H1 (cell line): ENCODE measurements at regions not wholly inside any gene's neighbourhood (a gene's known extent, or its start where the extent isn't known, plus 50 kb on each side); places are given as distances from the start of the nearest gene placed in this dataset.

Experiments used
- CTCF ChIA-PET: fragments of 300-600 bp; sonication (Branson Sonifier 250); formaldehyde crosslinking; loops from one replicate; lab custom pipeline; 2021; ENCODE audit not compliant: partially characterized antibody; lab: Charles Lee
- POLR2A ChIA-PET: fragments of 300-600 bp; sonication (Branson Sonifier 250); formaldehyde crosslinking; loops from one replicate; lab custom pipeline; 2021; ENCODE audit warnings: inconsistent platforms; ENCODE audit not compliant: partially characterized antibody; lab: Charles Lee
- DNase-seq, 2 experiments: peaks; one replicate each; pipeline versions ENCODE4 v3.0.0 to v3.0.0-alpha.2; 2010 to 2022; ENCODE audit warnings: low spot score in 2 of 2, low read depth in 1 of 2, mixed read lengths in 1 of 2
- FAIRE-seq: peaks from 2 replicates; lab custom pipeline; 2011; peaks lifted over from hg19 to GRCh38; lab: Jason Lieb, UNC
- H2AFZ ChIP-seq: 2 replicates; pipeline ENCODE4 v1.8.1; 2012; ENCODE audit warnings: low read length, inconsistent platforms
- H2AK5ac ChIP-seq: 2 replicates; pipeline ENCODE4 v1.6.1; 2013; ENCODE audit warnings: low read depth, low read length
- H2BK120ac ChIP-seq: replicated peaks from 2 replicates; pipeline ENCODE3; 2013; ENCODE audit warnings: low read depth, low read length, inconsistent platforms
- H2BK12ac ChIP-seq: 2 replicates; pipeline ENCODE4 v1.6.1; 2013; ENCODE audit warnings: low read depth, low read length
- H2BK15ac ChIP-seq: 2 replicates; pipeline ENCODE4 v1.6.1; 2013; ENCODE audit warnings: low read length
- H2BK20ac ChIP-seq: 2 replicates; pipeline ENCODE4 v1.6.1; 2013; ENCODE audit warnings: low read length
- H2BK5ac ChIP-seq: 2 replicates; pipeline ENCODE4 v1.6.1; 2013; ENCODE audit warnings: low read depth, low read length
- H3K14ac ChIP-seq: 2 replicates; pipeline ENCODE4 v1.6.1; 2013; ENCODE audit warnings: inconsistent platforms; ENCODE audit not compliant: insufficient read length
- H3K18ac ChIP-seq: 2 replicates; pipeline ENCODE4 v1.6.1; 2013; ENCODE audit warnings: low read length; ENCODE audit errors: extremely low read depth
- H3K23ac ChIP-seq: 2 replicates; pipeline ENCODE4 v1.6.1; 2013; ENCODE audit warnings: inconsistent platforms; ENCODE audit not compliant: insufficient read length
- H3K23me2 ChIP-seq: 2 replicates; pipeline ENCODE4 v1.6.1; 2013; ENCODE audit warnings: low read depth, low read length
- H3K27ac ChIP-seq: 2 replicates; pipeline ENCODE4 v1.6.1; 2011; ENCODE audit warnings: low read depth, low read length, inconsistent platforms
- H3K27me3 ChIP-seq, 4 experiments: replicated peaks in 1 of 4; 1 replicate in 1 of 4; 2 replicates in 3 of 4; pipeline versions ENCODE4 v1.6.1 to v1.8.1; 2011 to 2013; ENCODE audit warnings: low read length in 3 of 4, mild to moderate bottlenecking in 3 of 4, inconsistent platforms in 2 of 4, mixed read lengths in 2 of 4, moderate library complexity in 1 of 4; ENCODE audit not compliant: control insufficient read depth in 3 of 4, insufficient read depth in 3 of 4; ENCODE audit errors: extremely low read depth in 1 of 4
- H3K36me3 ChIP-seq, 4 experiments: 2 replicates each; pipeline versions ENCODE4 v1.6.1 to v1.8.1; 2011 to 2013; ENCODE audit warnings: mild to moderate bottlenecking in 4 of 4, low read length in 3 of 4, moderate library complexity in 2 of 4, control low read depth in 1 of 4, inconsistent platforms in 1 of 4; ENCODE audit not compliant: insufficient read depth in 4 of 4, control insufficient read depth in 2 of 4
- H3K4ac ChIP-seq: replicated peaks from 2 replicates; pipeline ENCODE3; 2013; ENCODE audit warnings: low read length, low read depth, mixed read lengths, inconsistent platforms; ENCODE audit not compliant: insufficient read length
- H3K4me1 ChIP-seq, 4 experiments: replicated peaks in 1 of 4; 1 replicate in 1 of 4; 2 replicates in 3 of 4; pipeline versions ENCODE4 v1.6.1 to v1.8.1; 2011 to 2013; ENCODE audit warnings: low read length in 3 of 4, inconsistent platforms in 2 of 4, mixed read lengths in 1 of 4; ENCODE audit not compliant: insufficient read depth in 4 of 4, control insufficient read depth in 3 of 4
- H3K4me2 ChIP-seq, 2 experiments: 2 replicates each; pipeline versions ENCODE4 v1.6.1 to v1.8.1; 2011 to 2013; ENCODE audit warnings: low read depth in 2 of 2, low read length in 2 of 2, control low read depth in 1 of 2, inconsistent platforms in 1 of 2, mild to moderate bottlenecking in 1 of 2; ENCODE audit not compliant: insufficient read depth in 1 of 2
- H3K4me3 ChIP-seq, 4 experiments: fragments of 200-600, 300-600 bp in 1 of 4; sonication (generic), shearing (Covaris generic), sonication (Bioruptor Twin) in 1 of 4; 2 replicates each; pipeline versions ENCODE4 v1.5.1 to v1.8.1; 2011 to 2016; ENCODE audit warnings: low read length in 4 of 4, low read depth in 3 of 4, control low read depth in 2 of 4, inconsistent platforms in 2 of 4, mild to moderate bottlenecking in 2 of 4, mixed read lengths in 1 of 4, moderate library complexity in 1 of 4; ENCODE audit not compliant: insufficient read depth in 2 of 4; ENCODE audit errors: extremely low read depth in 1 of 4
- H3K56ac ChIP-seq: replicated peaks from 2 replicates; pipeline ENCODE3; 2013; ENCODE audit warnings: low read depth, mild to moderate bottlenecking, mixed read lengths, low read length, inconsistent platforms; ENCODE audit not compliant: insufficient read length
- H3K79me1 ChIP-seq: 2 replicates; pipeline ENCODE4 v1.6.1; 2013; ENCODE audit warnings: low read depth, low read length, control low read depth
- H3K79me2 ChIP-seq, 2 experiments: 2 replicates each; pipeline versions ENCODE4 v1.6.1 to v1.8.1; 2012 to 2013; ENCODE audit warnings: low read length in 2 of 2, mild to moderate bottlenecking in 2 of 2, inconsistent platforms in 1 of 2; ENCODE audit not compliant: insufficient read depth in 2 of 2, control insufficient read depth in 1 of 2
- H3K9ac ChIP-seq, 4 experiments: replicated peaks in 1 of 4; 1 replicate in 1 of 4; 2 replicates in 3 of 4; pipeline versions ENCODE4 v1.6.1 to v1.8.1; 2011 to 2013; ENCODE audit warnings: low read depth in 3 of 4, low read length in 3 of 4, control low read depth in 2 of 4, mild to moderate bottlenecking in 2 of 4, moderate library complexity in 2 of 4, inconsistent platforms in 1 of 4; ENCODE audit errors: extremely low read depth in 1 of 4
- H3K9me3 ChIP-seq, 2 experiments: 2 replicates each; pipeline versions ENCODE4 v1.6.1 to v1.8.1; 2012 to 2013; ENCODE audit warnings: mild to moderate bottlenecking in 2 of 2, moderate library complexity in 2 of 2, control low read depth in 1 of 2, inconsistent platforms in 1 of 2, low read depth in 1 of 2, low read length in 1 of 2, mixed read lengths in 1 of 2; ENCODE audit not compliant: insufficient read depth in 2 of 2
- H4K20me1 ChIP-seq, 2 experiments: replicated peaks in 1 of 2; 2 replicates each; pipeline versions ENCODE3 to v1.8.1; 2011 to 2013; ENCODE audit warnings: inconsistent platforms in 2 of 2, low read length in 2 of 2, mild to moderate bottlenecking in 1 of 2; ENCODE audit not compliant: insufficient read depth in 2 of 2, control insufficient read depth in 1 of 2
- H4K5ac ChIP-seq: 2 replicates; pipeline ENCODE4 v1.6.1; 2013; ENCODE audit warnings: low read length, low read depth, mixed read lengths, inconsistent platforms; ENCODE audit not compliant: insufficient read length
- H4K8ac ChIP-seq: 2 replicates; pipeline ENCODE4 v1.8.0; 2013; ENCODE audit warnings: mild to moderate bottlenecking, moderate library complexity, low read length, inconsistent platforms; ENCODE audit not compliant: insufficient read depth; ENCODE audit errors: extremely low read depth
- H4K91ac ChIP-seq: replicated peaks from 2 replicates; pipeline ENCODE3; 2013; ENCODE audit warnings: low read length, mixed read lengths, inconsistent platforms; ENCODE audit not compliant: insufficient read length
- HDAC6 ChIP-seq: IDR thresholded peaks from one replicate; pipeline ENCODE4 v1.7.1; 2012; ENCODE audit warnings: low read depth, mild to moderate bottlenecking, inconsistent platforms, low read length, moderate library complexity
- MAX ChIP-seq: IDR thresholded peaks from 2 replicates; pipeline ENCODE4 v1.6.1; 2012; ENCODE audit warnings: inconsistent platforms
- WGBS, 2 experiments: shearing (Covaris generic) in 1 of 2; methylation state at CpG; one replicate each; pipeline versions ENCODE4 v1.1.6 to v1.1.7; 2013 to 2015; ENCODE audit warnings: low lambda C conversion rate in 2 of 2, mixed read lengths in 2 of 2, inconsistent platforms in 1 of 2, low coverage in 1 of 2, missing lambda C conversion rate in 1 of 2; ENCODE audit not compliant: insufficient replicate concordance in 2 of 2, insufficient coverage in 1 of 2, insufficient read length in 1 of 2; ENCODE audit errors: extremely low coverage in 1 of 2, missing lambda C conversion rate in 1 of 2; 5-methylcytosine and 5-hydroxymethylcytosine counted together

GRCh38 chr7:12085516-12085915 is 125.6 kb upstream of the TMEM106B start:
- no peak overlapping the region for H2AK5ac ChIP-seq
- no peaks in the 10 kb centered on the region for H3K79me1 ChIP-seq
- H3K27ac ChIP-seq, result no peak overlapping the region
- H3K4me1 ChIP-seq, result peaks cover 0 to 5% (median 0%) of the 10 kb centered on the region in 4 experiments; a peak in 1 of 7 replicates
- ChIA-PET POLR2A (no interaction called here), CTCF (interaction anchor here (0.7 to 0.8 kb wide), 2 partner anchors 16 to 303 kb away, joined by 3 read pairs; no protein-coding TSS in a partner anchor)
- no peak overlapping the region for H2BK20ac ChIP-seq
- no peak overlapping the region for H4K5ac ChIP-seq
- DNase-seq (no peak), FAIRE-seq (no peak)
- no peaks in the 10 kb centered on the region for H3K36me3 ChIP-seq
- TF ChIP-seq HDAC6 (no peak), MAX (no peak)
- no peaks in the 10 kb centered on the region for H4K20me1 ChIP-seq
- no peak overlapping the region for H4K8ac ChIP-seq
- H3K23ac ChIP-seq, result no peak overlapping the region
- H2BK12ac ChIP-seq, result no peak overlapping the region
- no peak overlapping the region for H2BK120ac ChIP-seq
- no peak overlapping the region for H3K56ac ChIP-seq
- H3K4ac ChIP-seq, result no peak overlapping the region
- no peaks in the 10 kb centered on the region for H3K79me2 ChIP-seq
- 89% methylated on average over 1 of the region's 1 CpG; no CpG with 5 or more reads in 1 of the 2 experiments for WGBS, 2 experiments
- H3K4me2 ChIP-seq, result no peak overlapping the region
- no peak overlapping the region for H3K4me3 ChIP-seq
- H3K23me2 ChIP-seq, result no peaks in the 10 kb centered on the region
- H3K9me3 ChIP-seq, result no peaks in the 10 kb centered on the region
- no peak overlapping the region for H3K9ac ChIP-seq
- no peak overlapping the region for H2AFZ ChIP-seq
- H3K27me3 ChIP-seq, result no peaks in the 10 kb centered on the region
- no peak overlapping the region for H3K18ac ChIP-seq
- H2BK15ac ChIP-seq, result no peak overlapping the region
- no peak overlapping the region for H4K91ac ChIP-seq
- no peak overlapping the region for H3K14ac ChIP-seq
- no peak overlapping the region for H2BK5ac ChIP-seq
